Smooth muscle cell (in vitro differentiated cells): ENCODE measurements at regions not wholly inside any gene's neighbourhood (a gene's known extent, or its start where the extent isn't known, plus 50 kb on each side); places are given as distances from the start of the nearest gene placed in this dataset.
A peak's percentile ranks its signal among the peaks of the same experiment; 100 is the strongest.

Source experiments
- DNase-seq: peaks from one replicate; lab custom pipeline; 2025; ENCODE audit not compliant: unreplicated experiment; lab: John Stamatoyannopoulos, UW
- H2AFZ ChIP-seq: fragments of 200-600 bp; sonication (generic); 2 replicates; pipeline ENCODE4 v1.6.0; 2016; ENCODE audit warnings: antibody characterized with exemption, low read depth, mild to moderate bottlenecking
- H3F3A ChIP-seq: fragments of 200-600 bp; sonication (generic); 2 replicates; pipeline ENCODE4 v1.6.0; 2017; ENCODE audit warnings: antibody characterized with exemption, low read depth
- H3K27ac ChIP-seq: fragments of 200-600 bp; sonication (generic); 2 replicates; pipeline ENCODE4 v1.5.1; 2016; ENCODE audit warnings: low read depth, mild to moderate bottlenecking
- H3K27me3 ChIP-seq: fragments of 200-600 bp; sonication (generic); 2 replicates; pipeline ENCODE4 v1.6.1; 2016; ENCODE audit warnings: low read depth, mild to moderate bottlenecking
- H3K36me3 ChIP-seq: fragments of 200-600 bp; sonication (generic); 2 replicates; pipeline ENCODE4 v1.5.1; 2016; ENCODE audit warnings: low read depth
- H3K4me1 ChIP-seq: fragments of 200-600 bp; sonication (generic); 2 replicates; pipeline ENCODE4 v1.5.1; 2016; ENCODE audit warnings: low read depth
- H3K4me2 ChIP-seq: fragments of 200-600 bp; sonication (generic); 2 replicates; pipeline ENCODE4 v1.6.0; 2016; ENCODE audit warnings: mild to moderate bottlenecking
- H3K4me3 ChIP-seq: fragments of 200-600 bp; sonication (generic); 2 replicates; pipeline ENCODE4 v1.5.1; 2016; ENCODE audit warnings: mild to moderate bottlenecking
- H3K79me2 ChIP-seq: fragments of 200-600 bp; sonication (generic); 2 replicates; pipeline ENCODE4 v1.6.0; 2016; ENCODE audit warnings: low read depth, mild to moderate bottlenecking
- H3K9ac ChIP-seq: fragments of 200-600 bp; sonication (generic); 2 replicates; pipeline ENCODE4 v1.6.0; 2016; ENCODE audit warnings: low read depth
- H3K9me3 ChIP-seq: fragments of 200-600 bp; sonication (generic); replicated peaks from 2 replicates; pipeline ENCODE4 v1.5.1; 2016; ENCODE audit warnings: low read depth
- H4K20me1 ChIP-seq: fragments of 200-600 bp; sonication (generic); 2 replicates; pipeline ENCODE4 v1.6.0; 2016; ENCODE audit warnings: low read depth
- WGBS: methylation state at CpG from one replicate; pipeline ENCODE4 v1.1.7; 2016; ENCODE audit warnings: low lambda C conversion rate; 5-methylcytosine and 5-hydroxymethylcytosine counted together
- TF ChIP-seq, protein P1 (sequence below): fragments of 200-600 bp; sonication (generic); IDR thresholded peaks from 2 replicates; pipeline ENCODE4 v1.5.1; 2017; ENCODE audit warnings: borderline replicate concordance, mild to moderate bottlenecking, antibody characterized with exemption; ENCODE audit not compliant: insufficient read depth, poor library complexity, severe bottlenecking

- H3K36me3 ChIP-seq, result no peaks in the 10 kb centered on the region
- no peaks in the 10 kb centered on the region for H3K79me2 ChIP-seq
- no peak for DNase-seq
- H3F3A ChIP-seq, result no peaks in the 10 kb centered on the region
- no peaks in the 10 kb centered on the region for H3K4me1 ChIP-seq
- WGBS, result 46% methylated on average over 8 of the region's 8 CpGs
- H3K4me2 ChIP-seq, result no peak overlapping the region
- no peak overlapping the region for H2AFZ ChIP-seq
- H3K4me3 ChIP-seq, result no peak overlapping the region
- H4K20me1 ChIP-seq, result no peaks in the 10 kb centered on the region
- no peaks in the 10 kb centered on the region for H3K9me3 ChIP-seq
- TF ChIP-seq, protein P1, sequence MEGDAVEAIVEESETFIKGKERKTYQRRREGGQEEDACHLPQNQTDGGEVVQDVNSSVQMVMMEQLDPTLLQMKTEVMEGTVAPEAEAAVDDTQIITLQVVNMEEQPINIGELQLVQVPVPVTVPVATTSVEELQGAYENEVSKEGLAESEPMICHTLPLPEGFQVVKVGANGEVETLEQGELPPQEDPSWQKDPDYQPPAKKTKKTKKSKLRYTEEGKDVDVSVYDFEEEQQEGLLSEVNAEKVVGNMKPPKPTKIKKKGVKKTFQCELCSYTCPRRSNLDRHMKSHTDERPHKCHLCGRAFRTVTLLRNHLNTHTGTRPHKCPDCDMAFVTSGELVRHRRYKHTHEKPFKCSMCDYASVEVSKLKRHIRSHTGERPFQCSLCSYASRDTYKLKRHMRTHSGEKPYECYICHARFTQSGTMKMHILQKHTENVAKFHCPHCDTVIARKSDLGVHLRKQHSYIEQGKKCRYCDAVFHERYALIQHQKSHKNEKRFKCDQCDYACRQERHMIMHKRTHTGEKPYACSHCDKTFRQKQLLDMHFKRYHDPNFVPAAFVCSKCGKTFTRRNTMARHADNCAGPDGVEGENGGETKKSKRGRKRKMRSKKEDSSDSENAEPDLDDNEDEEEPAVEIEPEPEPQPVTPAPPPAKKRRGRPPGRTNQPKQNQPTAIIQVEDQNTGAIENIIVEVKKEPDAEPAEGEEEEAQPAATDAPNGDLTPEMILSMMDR, result peak; percentile 66
- H3K27me3 ChIP-seq, result no peaks in the 10 kb centered on the region
- no peak overlapping the region for H3K27ac ChIP-seq
- H3K9ac ChIP-seq, result no peak overlapping the region
These were observed 128.7 kb upstream of the L3MBTL4 start for GRCh38 chr18:6543330-6543908.

DNA sequence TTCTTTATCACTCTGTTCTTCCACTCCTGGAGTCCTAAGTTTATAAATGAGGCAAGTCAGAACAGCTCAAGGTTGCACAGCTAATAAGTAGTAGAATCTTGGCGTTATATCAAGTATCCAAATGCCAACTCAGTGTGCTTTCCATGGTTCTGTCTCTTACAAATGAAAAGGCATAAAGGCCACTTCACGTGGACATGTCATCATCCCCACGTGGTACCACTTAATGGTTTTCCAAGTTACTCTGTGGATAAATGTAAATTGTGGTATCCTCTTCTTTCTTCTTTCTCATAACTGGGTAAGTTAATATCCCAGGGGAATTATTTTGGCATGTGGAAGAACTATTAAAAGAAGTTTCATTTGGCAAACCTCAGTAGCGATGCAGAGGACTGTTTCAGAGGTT, 131.5 kb upstream of the L3MBTL4 start:
- Histone ChIP-seq H2AFZ (no peak overlapping the region), H3K4me3 (no peak overlapping the region), H3K4me2 (no peak overlapping the region), H3K9ac (no peak overlapping the region), H3K79me2 (no peaks in the 10 kb centered on the region), H3K4me1 (no peaks in the 10 kb centered on the region), H3K36me3 (no peaks in the 10 kb centered on the region), H3K27ac (no peak overlapping the region), H3K27me3 (no peaks in the 10 kb centered on the region), H3K9me3 (no peaks in the 10 kb centered on the region), H3F3A (no peaks in the 10 kb centered on the region), H4K20me1 (no peaks in the 10 kb centered on the region)
- WGBS, result 97% methylated on average over 4 of the region's 4 CpGs
- DNase-seq, result no peak
- TF ChIP-seq, protein P1, result no peak

- whole genome bisulfite sequencing, result 92% methylated on average over 1 of the region's 1 CpG
- Histone ChIP-seq H3K27me3 (no peaks in the 10 kb centered on the region), H4K20me1 (no peaks in the 10 kb centered on the region), H3K4me3 (no peak overlapping the region), H3K9ac (no peak overlapping the region), H3K79me2 (no peaks in the 10 kb centered on the region), H3K4me2 (no peak overlapping the region), H3K27ac (no peak overlapping the region), H3K4me1 (no peaks in the 10 kb centered on the region), H2AFZ (no peak overlapping the region), H3F3A (no peaks in the 10 kb centered on the region), H3K36me3 (no peaks in the 10 kb centered on the region), H3K9me3 (no peaks in the 10 kb centered on the region)
- DNase-seq, result no peak
- TF ChIP-seq, protein P1, result no peak
These were observed 132.8 kb upstream of the L3MBTL4 start for GRCh38 chr18:6547476-6547875.

DNA sequence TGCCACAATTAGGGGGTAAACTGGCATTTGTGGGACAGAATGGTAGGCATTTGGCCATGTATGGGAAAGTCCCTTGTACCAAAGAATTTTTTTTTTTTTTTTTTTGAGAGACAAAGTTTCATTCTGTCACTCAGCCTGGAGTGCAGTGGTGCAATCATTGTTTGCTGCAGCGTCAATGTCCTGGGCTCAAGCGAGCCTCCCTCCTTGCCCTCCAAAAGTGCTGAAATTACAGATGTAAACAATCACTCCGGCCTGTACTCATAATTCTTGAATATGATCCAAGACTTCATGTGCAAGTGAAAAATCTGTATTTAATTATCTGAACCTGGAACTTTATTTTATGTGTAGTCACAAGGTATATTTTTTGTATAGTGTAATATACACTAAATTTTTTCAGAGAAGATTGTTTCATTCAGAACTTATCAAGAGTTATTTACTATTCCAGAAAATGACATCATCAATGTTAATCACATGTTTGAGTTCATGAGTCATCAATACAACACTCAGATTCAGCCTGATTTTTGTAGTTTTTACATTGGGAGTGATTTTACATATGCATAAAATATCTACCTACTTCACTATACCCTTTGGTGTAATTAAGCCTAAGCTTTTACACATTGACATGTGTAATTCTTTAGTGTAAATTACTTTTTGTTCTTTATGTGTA, 138.7 kb upstream of the L3MBTL4 start:
- no peak for DNase-seq
- no peaks in the 10 kb centered on the region for H3F3A ChIP-seq
- no peaks in the 10 kb centered on the region for H3K9me3 ChIP-seq

More for the DNA sequence above, 138.7 kb upstream of the L3MBTL4 start:
- peaks cover 4% of the 10 kb centered on the region for H3K27me3 ChIP-seq
- H3K4me1 ChIP-seq, result peaks cover 21% of the 10 kb centered on the region
- WGBS, result 83% methylated on average over 3 of the region's 3 CpGs
- no peaks in the 10 kb centered on the region for H4K20me1 ChIP-seq
- H3K36me3 ChIP-seq, result no peaks in the 10 kb centered on the region
- H3K27ac ChIP-seq, result no peak overlapping the region
- H3K9ac ChIP-seq, result no peak overlapping the region
- H3K79me2 ChIP-seq, result no peaks in the 10 kb centered on the region
- H3K4me2 ChIP-seq, result no peak overlapping the region
- no peak overlapping the region for H3K4me3 ChIP-seq
- TF ChIP-seq, protein P1, result no peak
- no peak overlapping the region for H2AFZ ChIP-seq
